H9 (cell line): ENCODE measurements at regions not wholly inside any gene's neighbourhood (a gene's known extent, or its start where the extent isn't known, plus 50 kb on each side); places are given as distances from the start of the nearest gene placed in this dataset.

ENCODE experiments used
- DNase-seq: peaks from one replicate; pipeline ENCODE4 v3.0.0-alpha.2; 2017
- H2AFZ ChIP-seq: one replicate; pipeline ENCODE4 v1.6.1; 2013; ENCODE audit warnings: mild to moderate bottlenecking, low read length, control low read depth, moderate library complexity
- H2AK5ac ChIP-seq: 2 replicates; pipeline ENCODE4 v1.6.1; 2013; ENCODE audit warnings: low read length, control low read depth, mixed read lengths; ENCODE audit not compliant: insufficient read length
- H2BK120ac ChIP-seq: one replicate; pipeline ENCODE4 v1.6.1; 2013; ENCODE audit warnings: low read depth, mild to moderate bottlenecking, low read length, control low read depth, inconsistent platforms; ENCODE audit not compliant: poor library complexity, severe bottlenecking
- H2BK12ac ChIP-seq: 2 replicates; pipeline ENCODE4 v1.6.1; 2013; ENCODE audit warnings: low read length, control low read depth, mixed read lengths, low read depth; ENCODE audit not compliant: insufficient read length
- H2BK15ac ChIP-seq: 2 replicates; pipeline ENCODE4 v1.6.1; 2013; ENCODE audit warnings: low read depth, low read length, control low read depth
- H2BK20ac ChIP-seq: one replicate; pipeline ENCODE4 v1.6.1; 2013; ENCODE audit warnings: low read depth, mild to moderate bottlenecking, low read length, control low read depth, inconsistent platforms; ENCODE audit not compliant: poor library complexity, severe bottlenecking
- H2BK5ac ChIP-seq: 2 replicates; pipeline ENCODE4 v1.6.1; 2013; ENCODE audit warnings: low read length, control low read depth, mixed read lengths; ENCODE audit not compliant: insufficient read length
- H3K14ac ChIP-seq: 2 replicates; pipeline ENCODE4 v1.6.1; 2013; ENCODE audit warnings: low read length, control low read depth; ENCODE audit not compliant: insufficient read depth
- H3K18ac ChIP-seq: 2 replicates; pipeline ENCODE4 v1.6.1; 2013; ENCODE audit warnings: low read depth, mild to moderate bottlenecking, mixed read lengths, low read length, control low read depth; ENCODE audit not compliant: insufficient read length
- H3K23ac ChIP-seq: 2 replicates; pipeline ENCODE4 v1.6.1; 2013; ENCODE audit warnings: low read length, control low read depth, mixed read lengths, low read depth; ENCODE audit not compliant: insufficient read length
- H3K23me2 ChIP-seq: 2 replicates; pipeline ENCODE4 v1.6.1; 2013; ENCODE audit warnings: low read depth, mild to moderate bottlenecking, mixed read lengths, low read length, control low read depth; ENCODE audit not compliant: insufficient read length, poor library complexity, severe bottlenecking
- H3K27ac ChIP-seq: 2 replicates; pipeline ENCODE4 v1.5.1; 2013; ENCODE audit warnings: low read length, control low read depth, mixed read lengths, low read depth; ENCODE audit not compliant: insufficient read length
- H3K27me3 ChIP-seq: 2 replicates; pipeline ENCODE4 v1.6.1; 2013; ENCODE audit warnings: low read length, control low read depth, inconsistent platforms; ENCODE audit not compliant: insufficient read depth
- H3K4ac ChIP-seq: 2 replicates; pipeline ENCODE4 v1.6.1; 2013; ENCODE audit warnings: low read depth, mild to moderate bottlenecking, control low read depth, inconsistent platforms, low read length, moderate library complexity
- H3K4me1 ChIP-seq: 2 replicates; pipeline ENCODE4 v1.6.1; 2013; ENCODE audit warnings: low read length, control low read depth, inconsistent platforms; ENCODE audit not compliant: insufficient read depth
- H3K4me2 ChIP-seq: 2 replicates; pipeline ENCODE4 v1.6.1; 2013; ENCODE audit warnings: low read length, control low read depth, mixed read lengths; ENCODE audit not compliant: insufficient read length, insufficient read depth
- H3K56ac ChIP-seq: 2 replicates; pipeline ENCODE4 v1.6.1; 2013; ENCODE audit warnings: low read depth, mild to moderate bottlenecking, mixed read lengths, low read length, control low read depth; ENCODE audit not compliant: insufficient read length
- H3K79me1 ChIP-seq: 2 replicates; pipeline ENCODE4 v1.6.1; 2013; ENCODE audit warnings: low read depth, mild to moderate bottlenecking, moderate library complexity, low read length, control low read depth, inconsistent platforms; ENCODE audit not compliant: insufficient read depth, poor library complexity, severe bottlenecking
- H3K79me2 ChIP-seq: 2 replicates; pipeline ENCODE4 v1.6.1; 2013; ENCODE audit warnings: low read length, control low read depth, inconsistent platforms; ENCODE audit not compliant: insufficient read depth
- H3K9ac ChIP-seq: 2 replicates; pipeline ENCODE4 v1.6.1; 2013; ENCODE audit warnings: low read length, control low read depth, mixed read lengths; ENCODE audit not compliant: insufficient read length; ENCODE audit errors: extremely low read depth
- H3K9me3 ChIP-seq: one replicate; pipeline ENCODE4 v1.6.1; 2013; ENCODE audit warnings: low read depth, low read length, inconsistent platforms; ENCODE audit not compliant: control insufficient read depth
- H3T11ph ChIP-seq: one replicate; pipeline ENCODE4 v1.6.1; 2013; ENCODE audit warnings: mild to moderate bottlenecking, low read length, control low read depth, inconsistent platforms
- H4K20me1 ChIP-seq: one replicate; pipeline ENCODE4 v1.6.1; 2013; ENCODE audit not compliant: control insufficient read depth, insufficient read length, insufficient read depth
- H4K5ac ChIP-seq: 2 replicates; pipeline ENCODE4 v1.6.1; 2013; ENCODE audit warnings: low read depth, mild to moderate bottlenecking, mixed read lengths, low read length, control low read depth; ENCODE audit not compliant: insufficient read length
- H4K8ac ChIP-seq: replicated peaks from 2 replicates; pipeline ENCODE4 v1.6.1; 2013; ENCODE audit warnings: low read length, control low read depth, mixed read lengths, low read depth; ENCODE audit not compliant: insufficient read length
- H4K91ac ChIP-seq: 2 replicates; pipeline ENCODE4 v1.6.1; 2013; ENCODE audit warnings: low read depth, mild to moderate bottlenecking, moderate library complexity, mixed read lengths, low read length, control low read depth; ENCODE audit not compliant: insufficient read length
- H3K27ac Mint-ChIP-seq, 3 experiments: 2 replicates in 2 of 3; 3 replicates in 1 of 3; pipeline ENCODE4 v1.8.0; 2020 to 2021; ENCODE audit warnings: mixed read lengths in 3 of 3, mild to moderate bottlenecking in 1 of 3, moderate library complexity in 1 of 3
- H3K27me3 Mint-ChIP-seq: 2 replicates; pipeline ENCODE4 v1.8.0; 2021; ENCODE audit warnings: low read depth, mild to moderate bottlenecking, moderate library complexity, mixed read lengths
- H3K36me3 Mint-ChIP-seq, 3 experiments: 2 replicates in 2 of 3; 3 replicates in 1 of 3; pipeline ENCODE4 v1.8.0; 2020 to 2021; ENCODE audit warnings: low read depth in 3 of 3, mixed read lengths in 3 of 3; ENCODE audit not compliant: insufficient read depth in 1 of 3
- H3K4me1 Mint-ChIP-seq, 2 experiments: 2 replicates each; pipeline ENCODE4 v1.8.0; 2020; ENCODE audit warnings: mixed read lengths in 2 of 2
- H3K4me3 Mint-ChIP-seq, 2 experiments: 2 replicates in 1 of 2; 3 replicates in 1 of 2; pipeline ENCODE4 v1.8.0; 2020 to 2021; ENCODE audit warnings: mild to moderate bottlenecking in 2 of 2, mixed read lengths in 2 of 2, moderate library complexity in 1 of 2
- H3K9me3 Mint-ChIP-seq, 2 experiments: 2 replicates in 1 of 2; 3 replicates in 1 of 2; pipeline ENCODE4 v1.8.0; 2020; ENCODE audit warnings: mild to moderate bottlenecking in 2 of 2, mixed read lengths in 2 of 2, moderate library complexity in 1 of 2
- WGBS: extraction: QIAGEN DNeasy Blood & Tissue Kit; methylation state at CpG from one replicate; pipeline ENCODE4 v1.1.7; 2013; ENCODE audit warnings: missing lambda C conversion rate, low lambda C conversion rate, mixed read lengths; ENCODE audit not compliant: insufficient read length; ENCODE audit errors: extremely low coverage; 5-methylcytosine and 5-hydroxymethylcytosine counted together
- TF ChIP-seq, protein P1 (sequence below): fragments of 200-600 bp; sonication (generic); conservative IDR thresholded peaks from 3 replicates; pipeline ENCODE4 v1.8.0; 2021; ENCODE audit warnings: antibody characterized with exemption, mild to moderate bottlenecking

DNA sequence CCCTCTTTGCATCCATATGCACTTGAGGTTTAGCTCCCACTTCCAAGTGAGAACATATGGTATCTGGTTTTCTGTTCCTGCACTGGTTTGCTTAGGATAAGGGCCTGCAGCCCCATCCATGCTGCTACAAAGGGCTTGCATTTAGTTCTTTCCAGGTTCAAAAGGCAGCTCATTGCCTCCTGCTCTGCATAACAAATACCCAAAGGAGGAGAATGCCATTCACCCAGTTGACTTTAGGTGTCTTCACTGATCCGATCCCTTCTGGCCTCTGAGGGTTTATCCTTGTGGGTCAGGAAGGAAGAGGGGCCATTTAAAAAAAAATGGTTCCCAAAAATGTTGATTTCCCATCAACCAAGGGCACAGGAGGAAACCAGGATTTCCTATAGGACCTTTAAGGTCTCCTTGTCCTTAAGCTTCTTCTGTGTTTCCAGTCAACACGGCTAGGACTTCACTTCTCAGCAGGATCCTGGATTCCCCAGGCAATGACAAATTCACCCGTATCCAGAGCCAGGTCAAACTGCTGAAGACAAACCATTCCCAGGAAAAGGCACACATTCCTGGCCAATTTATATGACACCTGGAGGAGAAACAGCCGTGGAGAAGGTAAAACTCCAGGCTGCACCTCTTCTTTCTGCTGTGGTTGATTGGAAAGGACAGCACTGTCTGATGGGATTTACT, 447.7 kb upstream of the CDH4 start:
- peaks cover 0 to 25% (median 2%) of the 10 kb centered on the region in 3 experiments; a peak in 4 of 7 replicates for H3K36me3 Mint-ChIP-seq
- peak overlapping the region; percentile 49 to 79 (median 65); a peak in 2 of 7 replicates for H3K27ac Mint-ChIP-seq
- DNase-seq, result peak; percentile 65

More for the DNA sequence above, 447.7 kb upstream of the CDH4 start:
- Histone ChIP-seq H3K23me2 (no peaks in the 10 kb centered on the region), H3K56ac (no peak overlapping the region), H3K23ac (no peak overlapping the region), H3T11ph (no peak overlapping the region), H2BK120ac (no peak overlapping the region), H2AK5ac (no peak overlapping the region), H3K14ac (no peak overlapping the region), H4K5ac (no peak overlapping the region), H3K79me2 (no peaks in the 10 kb centered on the region), H2BK5ac (no peak overlapping the region), H2BK15ac (no peak overlapping the region), H2BK12ac (no peak overlapping the region), H3K4ac (no peak overlapping the region), H3K9ac (no peak overlapping the region), H3K4me1 (peaks cover 9% of the 10 kb centered on the region; the same call in 1 of the 2 replicates), H3K27ac (no peak overlapping the region), H4K91ac (no peak overlapping the region), H3K9me3 (no peaks in the 10 kb centered on the region), H4K8ac (no peak overlapping the region), H3K18ac (no peak overlapping the region), H2BK20ac (no peak overlapping the region), H3K79me1 (no peaks in the 10 kb centered on the region), H4K20me1 (no peaks in the 10 kb centered on the region), H2AFZ (no peak overlapping the region), H3K4me2 (peak overlapping the region; percentile 9), H3K27me3 (no peaks in the 10 kb centered on the region)
- Mint-ChIP-seq H3K4me3 (peak overlapping the region in 1 of 2 experiments; percentile 2; a peak in 3 of 5 replicates), H3K27me3 (peaks cover 9% of the 10 kb centered on the region), H3K4me1 (peaks cover 27 to 28% of the 10 kb centered on the region in 2 experiments), H3K9me3 (peaks cover 21 to 25% of the 10 kb centered on the region in 2 experiments)
- no CpG with 5 or more reads among the region's 4 CpGs for WGBS
- TF ChIP-seq, protein P1, sequence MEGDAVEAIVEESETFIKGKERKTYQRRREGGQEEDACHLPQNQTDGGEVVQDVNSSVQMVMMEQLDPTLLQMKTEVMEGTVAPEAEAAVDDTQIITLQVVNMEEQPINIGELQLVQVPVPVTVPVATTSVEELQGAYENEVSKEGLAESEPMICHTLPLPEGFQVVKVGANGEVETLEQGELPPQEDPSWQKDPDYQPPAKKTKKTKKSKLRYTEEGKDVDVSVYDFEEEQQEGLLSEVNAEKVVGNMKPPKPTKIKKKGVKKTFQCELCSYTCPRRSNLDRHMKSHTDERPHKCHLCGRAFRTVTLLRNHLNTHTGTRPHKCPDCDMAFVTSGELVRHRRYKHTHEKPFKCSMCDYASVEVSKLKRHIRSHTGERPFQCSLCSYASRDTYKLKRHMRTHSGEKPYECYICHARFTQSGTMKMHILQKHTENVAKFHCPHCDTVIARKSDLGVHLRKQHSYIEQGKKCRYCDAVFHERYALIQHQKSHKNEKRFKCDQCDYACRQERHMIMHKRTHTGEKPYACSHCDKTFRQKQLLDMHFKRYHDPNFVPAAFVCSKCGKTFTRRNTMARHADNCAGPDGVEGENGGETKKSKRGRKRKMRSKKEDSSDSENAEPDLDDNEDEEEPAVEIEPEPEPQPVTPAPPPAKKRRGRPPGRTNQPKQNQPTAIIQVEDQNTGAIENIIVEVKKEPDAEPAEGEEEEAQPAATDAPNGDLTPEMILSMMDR, result no peak
